GM18909 (cell line): ENCODE measurements at regions not wholly inside any gene's neighbourhood (a gene's known extent, or its start where the extent isn't known, plus 50 kb on each side); places are given as distances from the start of the nearest gene placed in this dataset.
"Not testable (repeated sequence)": the region's sequence is repeated elsewhere in the genome, so short reads cannot be mapped to it uniquely, and the experiment has no call there.

ENCODE experiments used
- ATAC-seq: cut with Tn5 transposase; IDR thresholded peaks from one replicate; pipeline ENCODE4 v1.9.1; 2021; ENCODE audit warnings: mild to moderate bottlenecking; ENCODE audit not compliant: unreplicated experiment, poor library complexity

GRCh38 chr18:7178568-7178967 is 52.3 kb upstream of the LRRC30 start:
- not testable (repeated sequence) for ATAC-seq

- peak; percentile 53 for ATAC-seq
Observed at GRCh38 chr18:7177116-7177744, 53.7 kb upstream of the LRRC30 start.

- ATAC-seq, result no peak
Observed at GRCh38 chr18:7174344-7175095, 56.4 kb upstream of the LRRC30 start.

GRCh38 chr18:7173216-7173615 is 55.6 kb upstream of the LAMA1 start:
- ATAC-seq, result no peak

GRCh38 chr18:7172611-7173010 is 55.0 kb upstream of the LAMA1 start:
- no peak for ATAC-seq

- ATAC-seq, result no peak
Observed at GRCh38 chr18:7170292-7170691, 52.7 kb upstream of the LAMA1 start.

- no peak for ATAC-seq
Observed at GRCh38 chr18:7169601-7170000, 52.0 kb upstream of the LAMA1 start.

GRCh38 chr18:7168408-7168807 is 50.8 kb upstream of the LAMA1 start:
- no peak for ATAC-seq
